HUDEP-2 (cell line): ENCODE measurements at regions not wholly inside any gene's neighbourhood (a gene's known extent, or its start where the extent isn't known, plus 50 kb on each side); places are given as distances from the start of the nearest gene placed in this dataset.
"Not testable (repeated sequence)": the region's sequence is repeated elsewhere in the genome, so short reads cannot be mapped to it uniquely, and the experiment has no call there.

ENCODE experiments used
- DNase-seq, 76 experiments: peaks; one replicate each; lab custom pipeline; 2025; ENCODE audit not compliant: unreplicated experiment in 76 of 76; lab: John Stamatoyannopoulos, UW

GRCh38 chr4:17027495-17027894, 129.1 kb upstream of the LDB2 start:
- DNase-seq = no peak

- DNase-seq = no peak
These were observed 126.0 kb upstream of the LDB2 start for GRCh38 chr4:17024425-17024824.

DNA sequence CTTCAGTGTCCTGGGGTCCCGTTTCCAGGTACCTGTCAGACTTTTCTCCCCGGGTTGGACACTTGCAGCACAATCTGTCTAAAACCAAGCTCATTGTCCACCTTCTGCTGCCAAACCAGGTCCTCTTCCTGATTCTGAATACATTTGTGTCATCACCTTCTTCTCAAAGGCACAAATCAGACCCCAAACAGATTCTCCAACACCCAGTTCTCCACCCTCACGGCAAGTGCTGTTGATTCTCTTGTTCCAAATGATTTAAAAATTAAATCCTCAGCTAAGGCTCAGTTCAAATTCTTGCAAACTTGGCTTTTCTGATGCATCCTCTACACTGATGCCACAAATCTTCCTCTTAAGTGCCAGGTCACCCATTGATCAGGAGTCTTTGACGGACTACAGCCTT, 122.5 kb upstream of the LDB2 start:
- DNase-seq = no peak

GRCh38 chr4:17020451-17020850, 122.0 kb upstream of the LDB2 start:
- no peak for DNase-seq

GRCh38 chr4:17018621-17019020, 120.2 kb upstream of the LDB2 start:
- DNase-seq = not testable (repeated sequence)

DNA sequence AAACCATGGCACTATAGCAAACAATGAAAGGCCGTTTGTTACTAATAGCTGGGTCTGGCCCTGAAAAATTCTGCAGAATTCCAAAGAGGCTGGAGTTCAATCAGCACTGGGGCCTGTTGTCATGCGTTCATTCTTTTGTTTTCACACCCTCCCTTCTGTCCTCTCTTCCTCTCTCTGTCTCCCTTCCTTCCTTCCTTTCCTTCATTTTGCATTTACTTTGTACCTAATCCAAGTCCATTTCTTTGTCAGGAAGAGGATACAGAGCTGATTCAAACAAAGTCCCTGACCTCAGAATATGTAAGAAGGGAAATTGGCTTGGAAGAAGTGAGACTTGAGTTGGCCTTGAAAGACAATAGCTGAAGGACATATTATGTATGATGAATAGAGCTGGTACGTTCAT, 119.6 kb upstream of the LDB2 start:
- no peak for DNase-seq

DNA sequence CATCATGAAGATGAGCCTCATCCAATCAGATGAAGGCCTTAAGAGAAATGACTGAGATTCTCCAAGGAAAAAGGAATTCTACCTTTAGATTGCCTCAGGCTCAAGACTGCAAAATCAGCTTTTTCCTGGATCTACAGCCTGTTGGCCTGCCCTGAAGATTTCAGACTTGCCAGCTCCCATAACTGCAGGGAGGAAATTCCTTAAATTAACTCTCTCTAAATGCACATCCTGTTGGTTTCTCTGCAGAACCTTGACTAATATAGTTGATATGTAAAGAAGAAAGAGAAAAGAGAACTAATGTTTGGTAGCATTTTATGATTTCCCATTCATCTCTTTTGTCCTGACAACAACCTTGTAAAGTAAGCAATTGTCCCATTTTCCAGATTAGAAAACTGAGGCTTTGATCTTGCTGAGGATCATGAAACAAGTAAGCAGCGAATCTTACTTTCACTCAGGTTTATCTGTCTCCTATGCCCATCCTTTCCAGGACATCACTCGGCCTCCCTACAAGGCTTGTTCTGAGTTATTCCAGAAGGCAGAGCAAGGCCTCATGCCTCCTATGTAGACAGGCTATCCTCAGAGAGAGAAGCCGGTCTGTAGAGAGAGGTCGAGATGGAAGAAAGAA, 115.0 kb upstream of the LDB2 start:
- no peak for DNase-seq

- DNase-seq = no peak
These were observed 114.0 kb upstream of the LDB2 start for GRCh38 chr4:17012451-17012850.

- DNase-seq = no peak
These were observed 112.1 kb upstream of the LDB2 start for GRCh38 chr4:17010426-17011087.

- no peak for DNase-seq
These were observed 111.5 kb upstream of the LDB2 start for GRCh38 chr4:17009871-17010367.

DNA sequence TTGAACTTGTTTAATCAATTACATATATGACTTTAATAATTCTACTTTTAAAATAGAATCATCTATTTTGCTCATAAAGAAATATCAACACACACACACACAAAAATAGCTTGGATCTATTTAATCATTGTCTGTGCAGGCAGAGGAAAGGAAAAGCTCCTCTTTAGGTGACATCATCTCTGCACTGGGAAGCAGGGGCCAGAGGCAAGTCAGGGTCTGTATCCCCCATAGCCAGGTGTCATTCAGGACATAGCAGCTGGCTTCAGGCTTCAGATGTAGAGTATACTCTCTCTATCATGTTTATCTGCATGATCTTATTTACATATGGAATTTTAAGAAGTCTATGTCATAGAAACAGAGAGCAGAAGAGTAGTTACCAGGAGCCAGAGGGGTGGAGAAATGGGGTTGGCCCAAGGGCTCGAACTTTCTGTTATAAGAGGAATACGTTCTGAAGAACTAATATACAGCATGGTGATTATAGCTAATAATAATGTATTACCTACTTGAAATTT, 110.4 kb upstream of the LDB2 start:
- DNase-seq = no peak

DNA sequence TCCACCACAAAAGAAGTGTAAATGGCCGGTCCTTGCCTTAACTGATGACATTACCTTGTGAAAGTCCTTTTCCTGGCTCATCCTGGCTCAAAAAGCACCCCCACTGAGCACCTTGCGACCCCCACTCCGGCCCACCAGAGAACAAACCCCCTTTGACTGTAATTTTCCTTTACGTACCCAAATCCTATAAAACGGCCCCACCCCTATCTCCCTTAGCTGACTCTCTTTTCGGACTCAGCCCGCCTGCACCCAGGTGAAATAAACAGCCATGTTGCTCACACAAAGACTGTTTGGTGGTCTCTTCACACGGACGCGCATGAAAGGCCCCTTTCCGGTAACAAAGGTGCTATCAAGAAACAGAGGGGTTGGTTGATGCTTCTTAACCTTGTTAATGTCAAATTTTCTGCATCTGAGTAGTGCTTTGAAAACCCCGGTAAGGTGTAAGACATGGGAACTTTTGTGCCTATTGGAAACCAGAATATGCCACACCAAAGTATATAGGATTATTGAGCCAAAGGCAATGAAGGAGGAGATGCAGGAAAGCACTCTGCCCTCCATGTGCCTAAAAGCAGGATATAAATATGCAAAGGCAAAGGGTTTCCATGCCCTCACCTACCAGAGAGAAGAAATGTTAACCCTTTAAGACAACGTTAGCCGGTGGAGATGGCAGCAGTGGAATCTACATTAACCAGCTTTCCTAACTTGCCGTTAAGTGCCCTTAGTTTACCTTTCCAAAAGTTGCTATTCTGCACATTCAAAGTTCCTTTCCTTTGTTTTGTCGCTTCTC, 105.4 kb upstream of the LDB2 start:
- DNase-seq = not testable (repeated sequence)

GRCh38 chr4:16995451-16995850, 97.0 kb upstream of the LDB2 start:
- DNase-seq = no peak

GRCh38 chr4:16993956-16994840, 95.8 kb upstream of the LDB2 start:
- DNase-seq = no peak

DNA sequence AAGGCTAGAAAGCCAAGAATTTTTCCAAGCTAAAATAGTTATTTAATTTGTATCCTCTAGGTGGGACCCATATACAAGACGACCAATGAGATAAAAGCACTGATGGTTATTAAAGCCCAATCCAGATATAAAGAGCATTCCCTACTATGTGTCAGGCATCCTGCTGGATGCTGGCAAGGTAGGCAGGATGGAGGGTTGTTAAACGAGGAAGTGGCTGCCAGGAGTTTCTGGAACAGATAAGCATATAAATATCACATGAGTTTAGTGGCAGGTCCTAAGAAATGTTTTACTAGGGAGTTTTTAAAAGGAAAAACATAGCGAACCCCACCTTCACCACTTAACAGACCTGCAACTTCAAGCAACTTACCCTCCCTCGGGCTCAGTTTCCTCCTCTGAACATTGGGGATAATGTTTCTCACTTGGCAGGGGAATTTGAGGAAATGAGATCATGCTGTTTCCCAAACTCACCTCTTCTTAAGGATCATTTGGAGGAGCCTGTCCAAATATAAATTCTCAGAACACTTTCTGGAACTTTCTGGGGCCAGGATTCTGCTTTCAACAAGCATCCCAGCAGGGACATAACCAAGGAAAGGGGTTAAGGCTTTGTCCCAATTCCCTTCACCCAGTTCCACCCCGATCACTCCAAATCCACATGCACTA, 94.3 kb upstream of the LDB2 start:
- no peak for DNase-seq

DNA sequence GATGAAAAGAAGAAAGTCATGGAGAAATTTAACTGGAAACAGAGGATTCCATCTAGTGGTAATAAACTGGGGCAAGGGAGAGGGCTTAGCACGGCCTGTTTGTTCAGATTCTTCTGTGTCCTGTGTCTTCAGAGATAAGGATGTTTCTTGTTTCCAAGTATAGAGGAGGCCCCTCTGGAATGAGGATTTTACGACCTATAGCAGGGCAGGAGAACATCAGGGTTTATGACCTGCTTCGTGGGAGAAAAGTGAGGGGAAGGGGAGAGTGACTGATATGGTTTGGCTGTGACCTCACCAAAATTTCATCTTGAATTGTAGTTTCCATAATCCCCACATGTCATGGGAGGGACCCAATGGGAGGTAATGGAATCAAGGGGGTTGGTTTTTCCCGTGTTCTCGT, 93.0 kb upstream of the LDB2 start:
- no peak for DNase-seq

DNA sequence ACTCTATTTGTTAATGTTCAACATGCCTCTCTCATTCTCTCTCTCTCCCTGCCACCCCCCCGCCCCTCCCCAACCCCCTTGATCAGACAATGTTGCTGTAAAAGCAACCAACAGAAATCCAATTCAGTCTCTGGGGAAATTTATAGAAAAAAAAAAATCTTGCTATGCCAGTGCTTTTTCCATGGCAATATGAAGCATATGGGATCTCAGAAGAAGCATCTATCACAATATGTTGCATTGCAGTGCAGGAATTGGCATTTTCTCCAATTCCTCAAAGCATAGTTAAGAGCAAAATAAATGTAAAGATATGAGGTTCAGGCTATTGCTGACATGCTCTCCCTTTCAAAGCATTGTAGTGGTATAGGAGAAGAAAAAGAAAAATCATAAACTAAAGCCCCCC, 90.9 kb upstream of the LDB2 start:
- no peak for DNase-seq

GRCh38 chr4:16988814-16989213, 90.4 kb upstream of the LDB2 start:
- no peak for DNase-seq

DNA sequence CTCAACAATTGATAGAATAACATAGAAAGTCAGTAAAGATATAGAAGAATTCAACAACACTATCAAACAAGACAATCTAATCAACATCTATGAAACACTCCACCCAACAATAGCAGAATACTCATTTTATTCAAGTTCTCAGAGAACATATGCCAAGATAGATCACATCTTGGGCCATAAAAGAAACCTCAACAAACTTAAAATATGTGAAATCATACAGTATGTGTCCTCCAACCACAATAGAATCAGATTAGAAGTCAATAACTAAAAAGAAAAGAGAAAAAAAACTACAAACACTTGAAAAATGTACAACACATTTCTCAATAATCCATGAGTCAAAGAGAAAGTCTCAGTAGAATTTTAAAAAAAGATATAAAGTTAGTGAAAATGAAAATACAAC, 78.6 kb upstream of the LDB2 start:
- no peak for DNase-seq

DNA sequence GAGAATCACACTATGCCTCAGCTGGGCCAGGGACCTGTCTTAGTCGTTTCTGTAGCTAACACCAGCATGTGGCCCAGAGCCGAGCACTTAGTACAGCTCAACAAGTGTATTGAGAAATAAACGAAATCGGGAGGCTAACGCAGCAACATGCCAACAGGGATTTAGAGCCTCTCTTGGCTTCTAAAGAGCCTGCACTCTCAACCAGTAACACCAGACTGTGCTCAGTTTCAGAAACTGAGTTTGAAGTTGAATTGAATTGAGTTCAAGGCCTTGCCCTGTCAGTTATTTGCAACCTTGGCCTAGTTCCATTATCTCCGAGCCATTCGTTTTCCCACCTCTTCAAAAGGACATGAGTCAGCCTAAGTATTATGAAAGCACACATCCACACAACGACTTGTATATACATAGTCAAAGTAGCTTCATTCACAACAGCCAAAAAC, 71.3 kb upstream of the LDB2 start:
- no peak for DNase-seq
